GM12878 (cell line): ENCODE measurements at regions not wholly inside any gene's neighbourhood (a gene's known extent, or its start where the extent isn't known, plus 50 kb on each side); places are given as distances from the start of the nearest gene placed in this dataset.

Experiments used
- EGR1 ChIP-seq, 2 experiments: IDR thresholded peaks; 1 replicate in 1 of 2; 2 replicates in 1 of 2; pipeline ENCODE4 v1.6.1; 2011 to 2012; ENCODE audit warnings: low read depth in 2 of 2, low read length in 2 of 2, borderline replicate concordance in 1 of 2, mild to moderate bottlenecking in 1 of 2, moderate library complexity in 1 of 2
- PKNOX1 ChIP-seq: fragments of 450-650 bp; IDR thresholded peaks from 2 replicates; pipeline ENCODE4 v1.6.1; 2016; ENCODE audit warnings: mild to moderate bottlenecking
- POLR2A ChIP-seq: IDR thresholded peaks from 2 replicates; pipeline ENCODE4 v1.6.1; 2011; ENCODE audit warnings: low read depth, mild to moderate bottlenecking, low read length
- ZBTB11 ChIP-seq: fragments of 450-650 bp; formaldehyde crosslinking; IDR thresholded peaks from 2 replicates; pipeline ENCODE4 v1.5.0; 2022; ENCODE audit warnings: mild to moderate bottlenecking, missing genetic modification characterization

- TF ChIP-seq POLR2A (no peak), PKNOX1 (no peak), ZBTB11 (CRISPR knock-in tag) (no peak), EGR1 (IDR thresholded peaks at IDR 0.05; ENCODE audit: borderline replicate concordance in 1 of 2, low read depth in 2 of 2, low read length in 2 of 2) (no peak)
Observed at GRCh38 chrX:7985568-7985967, 58.4 kb upstream of the PNPLA4 start.
